ENCODE measurements at regions not wholly inside any gene's neighbourhood (a gene's known extent, or its start where the extent isn't known, plus 50 kb on each side); places are given as distances from the start of the nearest gene placed in this dataset.

DNA sequence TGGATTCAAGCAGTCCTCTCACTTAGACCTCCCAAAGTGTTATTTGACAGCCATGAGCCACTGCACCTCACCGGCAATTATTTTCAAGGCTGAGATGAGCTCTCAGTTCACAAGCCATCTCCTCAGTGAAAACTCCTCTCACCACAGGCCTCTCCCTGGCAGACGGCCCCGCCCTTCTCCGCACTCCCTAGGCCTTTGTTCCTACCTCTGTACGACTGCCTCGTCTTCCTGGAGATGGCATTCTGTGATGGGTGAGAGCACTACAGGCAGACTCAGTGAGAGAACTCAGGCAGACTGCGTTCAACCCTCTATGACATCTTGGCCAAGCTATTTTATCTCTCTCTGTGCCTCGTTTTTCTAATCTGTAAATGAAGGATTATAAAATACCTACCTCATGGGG lies 67.0 kb upstream of the TPM1 start:
- DNase-seq = no peak

DNA sequence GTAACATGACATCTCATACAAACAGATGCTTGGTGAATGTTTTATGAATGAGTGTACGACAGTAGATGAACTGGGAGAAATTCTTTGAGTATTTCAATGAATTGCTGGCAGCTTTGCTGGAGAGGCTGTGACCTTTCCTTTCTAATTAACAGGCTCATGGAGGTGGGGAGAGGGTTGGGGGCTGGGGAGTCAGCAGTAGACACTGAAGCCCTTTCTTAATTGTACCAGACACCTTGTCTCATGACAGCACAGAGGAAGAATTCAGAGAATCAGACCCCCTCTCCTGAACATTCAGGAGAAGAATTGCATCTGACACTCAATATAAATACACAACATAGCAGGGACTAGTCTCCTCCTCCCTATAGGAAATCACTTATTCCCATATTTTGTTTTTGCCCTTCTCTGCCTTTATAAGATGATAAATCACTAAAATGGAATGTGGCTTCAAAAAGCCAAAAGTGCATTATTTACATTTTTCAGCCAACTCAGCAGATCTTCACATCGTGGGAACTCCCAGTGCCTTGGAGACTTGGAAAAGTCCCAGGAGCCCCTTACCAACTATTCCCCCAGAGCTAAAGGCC lies 66.2 kb upstream of the TPM1 start:
- DNase-seq = no peak

- DNase-seq = no peak
Measured at GRCh38 chr15:62977952-62978811, 64.4 kb upstream of the TPM1 start.

DNA sequence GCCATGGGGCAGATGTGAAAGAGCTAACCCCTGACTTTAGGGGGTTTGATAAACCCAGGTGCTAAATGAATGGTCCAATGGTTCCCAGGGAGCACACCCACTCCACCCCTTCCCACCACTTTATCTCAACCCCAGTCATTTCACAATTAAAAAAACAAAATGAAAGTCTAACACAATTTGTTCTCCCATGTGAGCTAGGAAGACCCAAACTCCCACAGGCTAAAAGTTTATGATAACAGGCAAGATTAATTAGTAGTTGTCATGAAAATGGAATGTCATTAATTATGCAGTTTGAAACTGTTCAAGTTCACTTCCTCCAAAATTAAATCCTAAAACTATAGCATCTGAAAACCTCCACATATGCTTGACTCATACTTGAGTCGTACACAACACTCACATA lies 63.3 kb upstream of the TPM1 start:
- no peak for DNase-seq

GRCh38 chr15:62981071-62981470 lies 61.5 kb upstream of the TPM1 start:
- no peak for DNase-seq

DNA sequence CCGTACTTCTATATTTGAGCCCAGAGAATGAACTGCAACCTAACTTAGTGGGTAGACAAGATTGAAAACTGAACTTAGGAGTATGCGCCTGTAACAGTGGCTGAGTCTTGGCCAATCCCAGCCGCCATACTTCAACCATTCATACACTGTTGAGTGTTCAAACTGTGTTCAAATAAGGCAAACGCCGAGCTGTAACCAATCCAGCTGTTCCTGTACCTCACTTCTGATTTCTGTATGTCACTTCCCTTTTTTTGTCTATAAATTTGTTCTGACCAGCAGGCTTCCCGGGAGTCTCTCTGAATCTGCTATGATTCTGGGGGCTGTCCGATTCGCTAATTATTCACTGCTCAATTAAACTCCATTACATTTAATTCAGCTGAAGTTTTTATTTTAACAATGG lies 58.6 kb upstream of the TPM1 start:
- DNase-seq = no peak

DNA sequence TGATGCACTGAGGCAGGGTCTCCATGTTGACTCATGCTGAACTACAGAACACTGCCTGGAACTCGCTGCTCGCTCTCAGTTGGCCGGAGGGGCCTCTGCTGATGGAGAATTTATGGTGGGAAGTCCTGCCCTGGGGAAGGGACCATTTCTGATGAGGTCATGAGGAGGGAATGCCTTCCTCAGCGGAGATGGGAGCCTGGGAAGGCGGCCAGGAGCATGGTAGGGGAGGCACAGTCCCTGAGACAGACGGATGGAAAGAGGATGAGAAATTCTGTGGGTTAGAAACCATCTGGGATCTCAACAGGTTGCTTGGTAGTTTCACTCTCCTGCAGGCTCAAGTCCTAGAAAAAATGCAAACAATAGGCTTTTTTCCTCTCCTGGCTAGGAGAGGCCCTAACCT lies 56.8 kb upstream of the TPM1 start:
- no peak for DNase-seq

- DNase-seq = no peak
Measured at GRCh38 chr15:62986948-62987347, 55.6 kb upstream of the TPM1 start.

GRCh38 chr15:62988701-62989100 lies 53.8 kb upstream of the TPM1 start:
- no peak for DNase-seq

- no peak for DNase-seq
Measured at GRCh38 chr15:62989366-62990055, 53.0 kb upstream of the TPM1 start.

GRCh38 chr15:62991698-62992097 lies 50.8 kb upstream of the TPM1 start:
- no peak for DNase-seq

- no peak for DNase-seq
Measured at GRCh38 chr15:62992302-62992701, 50.2 kb upstream of the TPM1 start.
